ENCODE measurements at regions not wholly inside any gene's neighbourhood (a gene's known extent, or its start where the extent isn't known, plus 50 kb on each side); places are given as distances from the start of the nearest gene placed in this dataset.

GRCh38 chr20:11035211-11035610 lies 361.4 kb upstream of the JAG1 start:
- Histone ChIP-seq H3K23me2 (ENCODE audit: low read depth, low read length) (peaks cover 7% of the 10 kb centered on the region; the same call in 1 of the 2 replicates), H3K27ac (ENCODE audit: low read depth, low read length) (no peak overlapping the region), H2BK12ac (ENCODE audit: low read depth, low read length) (no peak overlapping the region), H2BK120ac (replicated peaks; ENCODE audit: low read depth, low read length) (no peak overlapping the region), H3K79me1 (ENCODE audit: low read depth, low read length) (no peaks in the 10 kb centered on the region), H4K20me1 (replicated peaks in 1 of 2; ENCODE audit: control insufficient read depth in 1 of 2, insufficient read depth in 2 of 2, low read length in 2 of 2) (no peaks in the 10 kb centered on the region), H4K5ac (ENCODE audit: insufficient read length, low read depth, low read length) (no peak overlapping the region), H3K9ac (replicated peaks in 1 of 4; ENCODE audit: extremely low read depth in 1 of 4, low read depth in 3 of 4, low read length in 3 of 4) (no peak overlapping the region), H3K56ac (replicated peaks; ENCODE audit: insufficient read length, low read depth, low read length) (no peak overlapping the region), H3K4ac (replicated peaks; ENCODE audit: insufficient read length, low read depth, low read length) (no peak overlapping the region), H3K27me3 (replicated peaks in 1 of 4; ENCODE audit: control insufficient read depth in 3 of 4, extremely low read depth in 1 of 4, insufficient read depth in 3 of 4, low read length in 3 of 4) (no peaks in the 10 kb centered on the region), H2BK15ac (ENCODE audit: low read length) (no peak overlapping the region), H4K91ac (replicated peaks; ENCODE audit: insufficient read length, low read length) (no peak overlapping the region), H2AFZ (ENCODE audit: low read length) (no peak overlapping the region), H4K8ac (ENCODE audit: extremely low read depth, insufficient read depth, low read length) (no peak overlapping the region), H3K4me2 (ENCODE audit: insufficient read depth in 1 of 2, low read depth in 2 of 2, low read length in 2 of 2) (no peak overlapping the region), H2BK5ac (ENCODE audit: low read depth, low read length) (no peak overlapping the region), H3K36me3 (ENCODE audit: control insufficient read depth in 2 of 4, insufficient read depth in 4 of 4, low read length in 3 of 4) (no peaks in the 10 kb centered on the region), H3K4me3 (ENCODE audit: extremely low read depth in 1 of 4, insufficient read depth in 2 of 4, low read depth in 3 of 4, low read length in 4 of 4) (no peak overlapping the region), H3K9me3 (ENCODE audit: insufficient read depth in 2 of 2, low read depth in 1 of 2, low read length in 1 of 2) (no peaks in the 10 kb centered on the region), H3K79me2 (ENCODE audit: control insufficient read depth in 1 of 2, insufficient read depth in 2 of 2, low read length in 2 of 2) (no peaks in the 10 kb centered on the region), H2BK20ac (ENCODE audit: low read length) (no peak overlapping the region), H3K18ac (ENCODE audit: extremely low read depth, low read length) (no peak overlapping the region), H3K23ac (ENCODE audit: insufficient read length) (no peak overlapping the region), H3K4me1 (replicated peaks in 1 of 4; ENCODE audit: control insufficient read depth in 3 of 4, insufficient read depth in 4 of 4, low read length in 3 of 4) (no peaks in the 10 kb centered on the region), H3K14ac (ENCODE audit: insufficient read length) (no peak overlapping the region), H2AK5ac (ENCODE audit: low read depth, low read length) (no peak overlapping the region)
- POLR2A ChIA-PET (ENCODE audit: partially characterized antibody) = no interaction called here
- DNase-seq (ENCODE audit: low read depth in 1 of 2, low spot score in 2 of 2) (no peak), FAIRE-seq (no peak)
- WGBS, 2 experiments (ENCODE audit: extremely low coverage in 1 of 2, insufficient coverage in 1 of 2, insufficient read length in 1 of 2, insufficient replicate concordance in 2 of 2, low coverage in 1 of 2, low lambda C conversion rate in 2 of 2, missing lambda C conversion rate in 1 of 2) = 84% methylated on average over 3 of the region's 3 CpGs; no CpG with 5 or more reads in 1 of the 2 experiments
- CTCF ChIA-PET (ENCODE audit: partially characterized antibody) = no interaction called here
- TF ChIP-seq, protein P1, sequence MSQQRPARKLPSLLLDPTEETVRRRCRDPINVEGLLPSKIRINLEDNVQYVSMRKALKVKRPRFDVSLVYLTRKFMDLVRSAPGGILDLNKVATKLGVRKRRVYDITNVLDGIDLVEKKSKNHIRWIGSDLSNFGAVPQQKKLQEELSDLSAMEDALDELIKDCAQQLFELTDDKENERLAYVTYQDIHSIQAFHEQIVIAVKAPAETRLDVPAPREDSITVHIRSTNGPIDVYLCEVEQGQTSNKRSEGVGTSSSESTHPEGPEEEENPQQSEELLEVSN (IDR thresholded peaks at IDR 0.05) = no peak
- no peak for TF ChIP-seq RAD21 (IDR thresholded peaks at IDR 0.05 in 1 of 2, conservative IDR thresholded peaks at IDR 0.05 in 1 of 2; ENCODE audit: low read depth in 2 of 2, low read length in 2 of 2)
- no peak for TF ChIP-seq SRF (IDR thresholded peaks at IDR 0.05; ENCODE audit: low read depth, low read length)
- no peak for TF ChIP-seq ATF2 (IDR thresholded peaks at IDR 0.05; ENCODE audit: low read length)
- TF ChIP-seq TCF12 (IDR thresholded peaks at IDR 0.05; ENCODE audit: low read depth, low read length) = no peak

Measured in H1 (cell line).